SU-DHL-6 (cell line): ENCODE measurements at regions not wholly inside any gene's neighbourhood (a gene's known extent, or its start where the extent isn't known, plus 50 kb on each side); places are given as distances from the start of the nearest gene placed in this dataset.

Experiments used
- H2AFZ ChIP-seq: fragments of 200-600 bp; sonication (generic); 2 replicates; pipeline ENCODE4 v1.6.1; 2014; ENCODE audit warnings: low read depth, mild to moderate bottlenecking, moderate library complexity, mixed read lengths, antibody characterized with exemption, low read length; ENCODE audit not compliant: severe bottlenecking
- H3F3A ChIP-seq: fragments of 200-600 bp; shearing (Covaris generic); 2 replicates; pipeline ENCODE4 v1.6.0; 2016; ENCODE audit warnings: antibody characterized with exemption, mild to moderate bottlenecking; ENCODE audit not compliant: insufficient read depth
- H3K27ac ChIP-seq: fragments of 200-600 bp; sonication (generic); 2 replicates; pipeline ENCODE4 v1.5.1; 2016; ENCODE audit warnings: low read depth, mild to moderate bottlenecking, low read length, moderate library complexity, mixed read lengths
- H3K27me3 ChIP-seq: fragments of 200-600 bp; sonication (generic), shearing (Covaris generic); 2 replicates; pipeline ENCODE4 v1.6.0; 2014; ENCODE audit warnings: mild to moderate bottlenecking, low read length
- H3K36me3 ChIP-seq: fragments of 200-600 bp; sonication (generic); 2 replicates; pipeline ENCODE4 v1.6.1; 2014; ENCODE audit warnings: mild to moderate bottlenecking, low read length, mixed read lengths
- H3K4me2 ChIP-seq: fragments of 300-600, 200-600 bp; shearing (Covaris generic), sonication (generic); 2 replicates; pipeline ENCODE4 v1.6.0; 2014; ENCODE audit warnings: low read length, low read depth, mild to moderate bottlenecking; ENCODE audit not compliant: poor library complexity, severe bottlenecking
- H3K4me3 ChIP-seq: fragments of 200-600 bp; sonication (generic); 2 replicates; pipeline ENCODE4 v1.5.1; 2014; ENCODE audit warnings: antibody characterized with exemption, low read length, mild to moderate bottlenecking, mixed read lengths; ENCODE audit not compliant: insufficient read depth, poor library complexity, severe bottlenecking
- H3K79me2 ChIP-seq: fragments of 200-600 bp; sonication (generic); 2 replicates; pipeline ENCODE4 v1.6.1; 2014; ENCODE audit warnings: mild to moderate bottlenecking, low read length, moderate library complexity; ENCODE audit not compliant: insufficient read depth
- H3K9ac ChIP-seq: fragments of 200-600 bp; sonication (generic); 2 replicates; pipeline ENCODE4 v1.7.0; 2014; ENCODE audit warnings: mild to moderate bottlenecking, low read length
- H3K9me2 ChIP-seq: fragments of 200-600 bp; sonication (generic); replicated peaks from 2 replicates; pipeline ENCODE4 v1.6.1; 2014; ENCODE audit warnings: low read length; ENCODE audit not compliant: insufficient read depth
- H3K9me3 ChIP-seq: fragments of 200-600 bp; sonication (generic); 2 replicates; pipeline ENCODE4 v1.6.1; 2014; ENCODE audit warnings: low read length, mixed read lengths; ENCODE audit not compliant: insufficient read depth
- H4K20me1 ChIP-seq: fragments of 200-600 bp; sonication (generic); 2 replicates; pipeline ENCODE4 v1.6.1; 2014; ENCODE audit warnings: low read depth, mild to moderate bottlenecking, antibody characterized with exemption, low read length, moderate library complexity, mixed read lengths
- EZH2phosphoT487 ChIP-seq: fragments of 200-600 bp; sonication (generic), shearing (Covaris generic); conservative IDR thresholded peaks from 2 replicates; pipeline ENCODE4 v1.6.1; 2018; ENCODE audit warnings: mild to moderate bottlenecking, antibody characterized with exemption, low read length, moderate library complexity, mixed read lengths
- TF ChIP-seq, protein P1 (sequence below): fragments of 200-600 bp; sonication (generic); IDR thresholded peaks from one replicate; pipeline ENCODE4 v1.5.1; 2017; ENCODE audit warnings: antibody characterized with exemption, mild to moderate bottlenecking, low read length, moderate library complexity; ENCODE audit not compliant: insufficient read depth, poor library complexity, severe bottlenecking

DNA sequence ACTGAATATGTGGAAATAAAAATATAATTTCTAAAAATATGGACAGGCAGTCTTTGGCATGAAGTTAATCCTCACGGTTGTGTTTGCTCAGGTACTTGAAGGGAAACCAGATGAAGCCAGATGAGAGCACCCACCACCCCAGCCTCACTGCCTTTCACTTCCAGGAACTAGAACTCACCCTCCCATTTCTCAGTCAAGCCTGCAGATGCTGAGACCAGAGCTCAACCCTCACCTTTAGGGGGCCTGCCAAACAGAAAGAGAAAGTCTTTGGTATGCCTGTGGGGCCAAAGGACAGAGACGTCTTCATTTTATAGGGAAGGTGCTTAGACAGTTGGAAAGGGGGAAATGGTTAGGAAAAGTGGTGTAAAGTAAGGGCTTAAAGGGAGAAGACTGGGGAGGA is 252.8 kb upstream of the PLET1 start:
- no peaks in the 10 kb centered on the region for H3F3A ChIP-seq
- H3K27me3 ChIP-seq, result no peaks in the 10 kb centered on the region
- H3K4me3 ChIP-seq, result no peak overlapping the region
- no peaks in the 10 kb centered on the region for H3K9me3 ChIP-seq
- H3K9me2 ChIP-seq, result no peaks in the 10 kb centered on the region
- TF ChIP-seq EZH2phosphoT487, result no peak
- TF ChIP-seq, protein P1, sequence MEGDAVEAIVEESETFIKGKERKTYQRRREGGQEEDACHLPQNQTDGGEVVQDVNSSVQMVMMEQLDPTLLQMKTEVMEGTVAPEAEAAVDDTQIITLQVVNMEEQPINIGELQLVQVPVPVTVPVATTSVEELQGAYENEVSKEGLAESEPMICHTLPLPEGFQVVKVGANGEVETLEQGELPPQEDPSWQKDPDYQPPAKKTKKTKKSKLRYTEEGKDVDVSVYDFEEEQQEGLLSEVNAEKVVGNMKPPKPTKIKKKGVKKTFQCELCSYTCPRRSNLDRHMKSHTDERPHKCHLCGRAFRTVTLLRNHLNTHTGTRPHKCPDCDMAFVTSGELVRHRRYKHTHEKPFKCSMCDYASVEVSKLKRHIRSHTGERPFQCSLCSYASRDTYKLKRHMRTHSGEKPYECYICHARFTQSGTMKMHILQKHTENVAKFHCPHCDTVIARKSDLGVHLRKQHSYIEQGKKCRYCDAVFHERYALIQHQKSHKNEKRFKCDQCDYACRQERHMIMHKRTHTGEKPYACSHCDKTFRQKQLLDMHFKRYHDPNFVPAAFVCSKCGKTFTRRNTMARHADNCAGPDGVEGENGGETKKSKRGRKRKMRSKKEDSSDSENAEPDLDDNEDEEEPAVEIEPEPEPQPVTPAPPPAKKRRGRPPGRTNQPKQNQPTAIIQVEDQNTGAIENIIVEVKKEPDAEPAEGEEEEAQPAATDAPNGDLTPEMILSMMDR, result no peak
- no peak overlapping the region for H2AFZ ChIP-seq
- H3K79me2 ChIP-seq, result no peaks in the 10 kb centered on the region
- no peaks in the 10 kb centered on the region for H4K20me1 ChIP-seq
- no peak overlapping the region for H3K9ac ChIP-seq
- no peak overlapping the region for H3K27ac ChIP-seq
- no peaks in the 10 kb centered on the region for H3K36me3 ChIP-seq
- H3K4me2 ChIP-seq, result no peak overlapping the region

DNA sequence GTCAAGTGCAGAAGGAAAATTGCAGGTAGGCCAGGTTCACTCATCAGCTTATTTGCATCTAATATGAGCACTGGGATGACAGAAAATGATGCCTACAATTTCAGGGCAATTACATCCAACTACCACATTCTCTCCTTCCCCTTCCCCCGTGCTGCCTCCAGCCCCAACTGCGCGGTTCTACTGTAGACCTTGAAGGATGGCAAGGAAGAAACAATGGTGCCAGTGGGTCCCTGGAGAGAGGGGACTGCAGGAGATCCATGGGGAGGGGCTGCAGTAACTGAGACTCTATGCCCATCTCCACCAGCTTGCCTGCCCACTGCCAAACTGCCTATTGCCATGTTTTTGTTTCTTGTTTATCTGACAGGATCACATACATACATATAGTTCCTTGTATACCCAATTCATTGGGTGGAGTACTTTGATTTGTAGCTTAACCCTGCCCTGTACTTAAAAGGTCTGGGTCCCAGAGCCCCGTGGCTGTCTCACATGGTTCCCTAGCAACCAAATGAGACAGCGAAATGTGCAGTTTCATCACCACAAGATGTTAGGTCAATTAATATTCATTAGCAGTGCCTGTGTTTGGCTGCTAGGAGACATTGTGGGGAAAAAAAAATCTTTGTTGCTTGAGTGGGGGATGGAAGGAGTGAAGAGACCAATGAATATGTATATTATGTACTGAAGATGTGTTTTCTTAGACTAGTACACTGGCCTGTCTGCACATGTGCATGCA is 253.5 kb upstream of the PLET1 start:
- Histone ChIP-seq H3K9ac (no peak overlapping the region), H3K27me3 (no peaks in the 10 kb centered on the region), H3K27ac (no peak overlapping the region), H3K9me2 (no peaks in the 10 kb centered on the region), H4K20me1 (no peaks in the 10 kb centered on the region), H3K9me3 (no peaks in the 10 kb centered on the region), H3K4me2 (no peak overlapping the region), H3F3A (no peaks in the 10 kb centered on the region), H2AFZ (no peak overlapping the region), H3K36me3 (no peaks in the 10 kb centered on the region), H3K79me2 (no peaks in the 10 kb centered on the region), H3K4me3 (no peak overlapping the region)
- no peak for TF ChIP-seq EZH2phosphoT487
- TF ChIP-seq, protein P1, result no peak

- no peak overlapping the region for H3K27ac ChIP-seq
- TF ChIP-seq, protein P1, result no peak
- no peak for TF ChIP-seq EZH2phosphoT487
These were observed 255.6 kb upstream of the PLET1 start for GRCh38 chr11:112516261-112516660.

More at GRCh38 chr11:112516261-112516660, 255.6 kb upstream of the PLET1 start:
- Histone ChIP-seq H3K4me2 (no peak overlapping the region), H3K79me2 (no peaks in the 10 kb centered on the region), H3K9ac (no peak overlapping the region), H3K4me3 (no peak overlapping the region), H4K20me1 (no peaks in the 10 kb centered on the region), H3K36me3 (no peaks in the 10 kb centered on the region), H3K9me3 (no peaks in the 10 kb centered on the region), H3K9me2 (no peaks in the 10 kb centered on the region), H3K27me3 (no peaks in the 10 kb centered on the region), H3F3A (no peaks in the 10 kb centered on the region), H2AFZ (no peak overlapping the region)
